OCI-LY3 (cell line): ENCODE measurements at regions not wholly inside any gene's neighbourhood (a gene's known extent, or its start where the extent isn't known, plus 50 kb on each side); places are given as distances from the start of the nearest gene placed in this dataset.

ENCODE experiments used
- CTCF ChIP-seq: fragments of 200-600, 300-600 bp; sonication (generic); IDR thresholded peaks from 2 replicates; pipeline ENCODE4 v1.5.1; 2014; ENCODE audit warnings: antibody characterized with exemption, low read length, low read depth
- EZH2phosphoT487 ChIP-seq: fragments of 200-600 bp; shearing (Covaris generic); IDR thresholded peaks from 2 replicates; pipeline ENCODE4 v1.6.1; 2018; ENCODE audit warnings: antibody characterized with exemption, mixed run types, low read depth

- TF ChIP-seq EZH2phosphoT487 (no peak), CTCF (no peak)
Observed at GRCh38 chr3:28615071-28615470, 266.4 kb upstream of the AZI2 start.
